Sigmoid colon (tissue), 6 donors: ENCODE measurements at regions not wholly inside any gene's neighbourhood (a gene's known extent, or its start where the extent isn't known, plus 50 kb on each side); places are given as distances from the start of the nearest gene placed in this dataset.

Source experiments
- DNase-seq: peaks from one replicate; pipeline ENCODE4 v3.0.0-alpha.2; 2019
- H3K27ac ChIP-seq, 4 donors: fragments of 200-600 bp; sonication (generic); one replicate each; pipeline ENCODE4 v1.5.1; 2016 to 2019; ENCODE audit warnings: mild to moderate bottlenecking in 1 of 4
- H3K27me3 ChIP-seq, 3 donors: fragments of 200-600 bp; sonication (generic); one replicate each; pipeline ENCODE4 v1.5.1; 2019; ENCODE audit warnings: mild to moderate bottlenecking in 1 of 3
- H3K36me3 ChIP-seq, 4 donors: fragments of 200-600 bp; sonication (generic); one replicate each; pipeline ENCODE4 v1.5.1; 2016 to 2019
- H3K4me1 ChIP-seq, 4 donors: fragments of 200-600 bp; sonication (generic); one replicate each; pipeline ENCODE4 v1.5.1; 2017 to 2019
- H3K4me3 ChIP-seq, 4 donors: fragments of 200-600 bp; sonication (generic); one replicate each; pipeline ENCODE4 v1.5.1; 2017 to 2019; ENCODE audit warnings: mild to moderate bottlenecking in 2 of 4, moderate library complexity in 1 of 4
- H3K9me3 ChIP-seq, 4 donors: fragments of 200-600 bp in 3 of 4; sonication (generic) in 3 of 4; one replicate each; pipeline versions ENCODE4 v1.5.1 to v1.6.1; 2013 to 2019
- CTCF ChIP-seq, 4 experiments: fragments of 450-650 bp in 3 of 4; fragments of 200-600 bp in 1 of 4; IDR thresholded peaks; one replicate each; pipeline ENCODE4 v1.5.1; 2016 to 2019; ENCODE audit warnings: antibody characterized with exemption in 4 of 4, mild to moderate bottlenecking in 3 of 4, moderate library complexity in 2 of 4
- EP300 ChIP-seq, 4 donors: sonication (generic); formaldehyde crosslinking; IDR thresholded peaks; one replicate each; pipeline ENCODE4 v1.6.1; 2017; ENCODE audit warnings: antibody characterized with exemption in 4 of 4
- POLR2A ChIP-seq, 2 donors: fragments of 450-650 bp; IDR thresholded peaks; one replicate each; pipeline ENCODE4 v1.6.1; 2016; ENCODE audit warnings: antibody characterized with exemption in 2 of 2, mild to moderate bottlenecking in 2 of 2, moderate library complexity in 2 of 2
- POLR2AphosphoS5 ChIP-seq, 4 donors: sonication (generic); formaldehyde crosslinking; IDR thresholded peaks; one replicate each; pipeline ENCODE4 v1.6.1; 2017; ENCODE audit warnings: antibody characterized with exemption in 4 of 4
- WGBS, 2 donors: extraction: QIAGEN DNeasy Blood & Tissue Kit; methylation state at CpG; one replicate each; pipeline ENCODE4 v1.1.7; 2013; 5-methylcytosine and 5-hydroxymethylcytosine counted together
- intact Hi-C: fragments of 100-400 bp; cut with DNase I; formaldehyde crosslinking; loops from one replicate; pipeline ENCODE4 v1.15.1; 2023
- donor health status: healthy with polysubstance abuse.
- donor health status: healthy.

- DNase-seq = no peak
- no peaks in the 10 kb centered on the region for H3K9me3 ChIP-seq
- no peak overlapping the region for H3K4me3 ChIP-seq
- TF ChIP-seq EP300 (IDR thresholded peaks at IDR 0.05) (no peak), POLR2AphosphoS5 (IDR thresholded peaks at IDR 0.05) (no peak), POLR2A (IDR thresholded peaks at IDR 0.05) (no peak), CTCF (IDR thresholded peaks at IDR 0.05) (peak in 3 of 4 experiments; percentile 58 to 76 (median 59))
- no peak overlapping the region for H3K27ac ChIP-seq
- H3K27me3 ChIP-seq = no peaks in the 10 kb centered on the region
- intact Hi-C loops = loop anchor here (1.0 kb wide), 1 partner anchor 160 kb away; no protein-coding TSS in a partner anchor
- no peaks in the 10 kb centered on the region for H3K36me3 ChIP-seq
- WGBS, 2 donors = 49 to 53% methylated on average over 10 of the region's 10 CpGs
- H3K4me1 ChIP-seq = no peaks in the 10 kb centered on the region
These were observed 67.1 kb upstream of the MCTP2 start for GRCh38 chr15:94164202-94164807.

GRCh38 chr15:94162939-94163338 is 68.4 kb upstream of the MCTP2 start:
- Histone ChIP-seq H3K4me3 (no peak overlapping the region), H3K27ac (no peak overlapping the region), H3K9me3 (no peaks in the 10 kb centered on the region), H3K36me3 (no peaks in the 10 kb centered on the region), H3K27me3 (no peaks in the 10 kb centered on the region), H3K4me1 (no peaks in the 10 kb centered on the region)
- WGBS, 2 donors = 91 to 94% methylated on average over 5 of the region's 5 CpGs
- no peak for TF ChIP-seq CTCF (IDR thresholded peaks at IDR 0.05)
- TF ChIP-seq POLR2AphosphoS5 (IDR thresholded peaks at IDR 0.05) = no peak
- no peak for TF ChIP-seq POLR2A (IDR thresholded peaks at IDR 0.05)
- TF ChIP-seq EP300 (IDR thresholded peaks at IDR 0.05) = no peak
- intact Hi-C loops = no loop called here
- no peak for DNase-seq

- H3K9me3 ChIP-seq = no peaks in the 10 kb centered on the region
- intact Hi-C loops = no loop called here
- no peak overlapping the region for H3K4me3 ChIP-seq
- no peak for TF ChIP-seq POLR2A (IDR thresholded peaks at IDR 0.05)
- TF ChIP-seq POLR2AphosphoS5 (IDR thresholded peaks at IDR 0.05) = no peak
- TF ChIP-seq EP300 (IDR thresholded peaks at IDR 0.05) = no peak
- no peak for TF ChIP-seq CTCF (IDR thresholded peaks at IDR 0.05)
- H3K4me1 ChIP-seq = no peaks in the 10 kb centered on the region
- WGBS, 2 donors = 91 to 92% methylated on average over 3 of the region's 3 CpGs
- no peaks in the 10 kb centered on the region for H3K27me3 ChIP-seq
- no peak overlapping the region for H3K27ac ChIP-seq
- no peaks in the 10 kb centered on the region for H3K36me3 ChIP-seq
- DNase-seq = no peak
These were observed 77.1 kb upstream of the MCTP2 start for GRCh38 chr15:94154255-94154654.

GRCh38 chr15:94145046-94145445 is 86.3 kb upstream of the MCTP2 start:
- no peaks in the 10 kb centered on the region for H3K4me1 ChIP-seq
- DNase-seq = no peak
- no peaks in the 10 kb centered on the region for H3K36me3 ChIP-seq
- H3K9me3 ChIP-seq = peaks cover 0 to 2% (median 0%) of the 10 kb centered on the region in 4 donors
- WGBS, 2 donors = 79 to 81% methylated on average over 4 of the region's 4 CpGs
- H3K4me3 ChIP-seq = no peak overlapping the region
- no peaks in the 10 kb centered on the region for H3K27me3 ChIP-seq
- no peak overlapping the region for H3K27ac ChIP-seq
- no peak for TF ChIP-seq EP300 (IDR thresholded peaks at IDR 0.05)
- intact Hi-C loops = no loop called here

GRCh38 chr15:94141802-94142201 is 89.6 kb upstream of the MCTP2 start:
- TF ChIP-seq POLR2AphosphoS5 (IDR thresholded peaks at IDR 0.05) = no peak
- Histone ChIP-seq H3K36me3 (no peaks in the 10 kb centered on the region), H3K27ac (no peak overlapping the region), H3K4me1 (no peaks in the 10 kb centered on the region), H3K27me3 (no peaks in the 10 kb centered on the region), H3K4me3 (no peak overlapping the region), H3K9me3 (peaks cover 0 to 2% (median 0%) of the 10 kb centered on the region in 4 donors)
- no peak for DNase-seq
- 92 to 94% methylated on average over 2 of the region's 2 CpGs for WGBS, 2 donors
- intact Hi-C loops = no loop called here
